Panc1 (cell line): ENCODE measurements at regions not wholly inside any gene's neighbourhood (a gene's known extent, or its start where the extent isn't known, plus 50 kb on each side); places are given as distances from the start of the nearest gene placed in this dataset.

ENCODE experiments used
- ATAC-seq: fragments of 200-7000 bp; cut with Tn5 transposase; 2 replicates; pipeline ENCODE4 v1.9.1; 2020; ENCODE audit warnings: mild to moderate bottlenecking, moderate library complexity
- BruUV-seq: library from RNA; stranded (reverse); fragments of 400-500 nt; replicated peaks from 2 replicates; lab custom pipeline; 2021; lab: Mats Ljungman, UMichigan
- CTCF ChIA-PET: fragments of 300-600 bp; sonication (Branson Sonifier 250); formaldehyde crosslinking; loops from one replicate; lab custom pipeline; 2022; ENCODE audit warnings: antibody characterized with exemption; lab: Charles Lee
- POLR2A ChIA-PET: fragments of 300-600 bp; sonication (Branson Sonifier 250); formaldehyde crosslinking; loops from one replicate; lab custom pipeline; 2022; ENCODE audit warnings: antibody characterized with exemption; lab: Charles Lee
- DNase-seq: peaks from one replicate; pipeline ENCODE4 v3.0.0-alpha.2; 2010; ENCODE audit warnings: low read depth, low spot score
- H3K27ac ChIP-seq: 2 replicates; pipeline ENCODE4 v1.5.1; 2011; ENCODE audit warnings: mild to moderate bottlenecking, low read length, inconsistent platforms
- H3K27me3 ChIP-seq: fragments of 200-500 bp; sonication (Bioruptor generic); 2 replicates; pipeline ENCODE4 v1.6.0; 2014; ENCODE audit warnings: low read length, inconsistent platforms; ENCODE audit not compliant: control insufficient read depth, insufficient read depth
- H3K36me3 ChIP-seq: fragments of 200-500 bp; sonication (Bioruptor generic); 2 replicates; pipeline ENCODE4 v1.5.1; 2014; ENCODE audit warnings: inconsistent platforms, mild to moderate bottlenecking, low read length, moderate library complexity; ENCODE audit not compliant: control insufficient read depth, insufficient read depth
- H3K4me1 ChIP-seq: 2 replicates; pipeline ENCODE4 v1.5.1; 2011; ENCODE audit warnings: inconsistent platforms, mild to moderate bottlenecking, low read length, moderate library complexity; ENCODE audit not compliant: control insufficient read depth, insufficient read depth
- H3K4me3 ChIP-seq, 2 experiments: 2 replicates each; pipeline ENCODE4 v1.5.1; 2011 to 2012; ENCODE audit warnings: low read depth in 2 of 2, low read length in 2 of 2, mild to moderate bottlenecking in 2 of 2, inconsistent platforms in 1 of 2, moderate library complexity in 1 of 2
- H3K9me3 ChIP-seq: fragments of 200-500 bp; sonication (Bioruptor generic); 2 replicates; pipeline ENCODE4 v1.5.1; 2014; ENCODE audit warnings: low read depth, mild to moderate bottlenecking, inconsistent platforms, low read length, moderate library complexity; ENCODE audit not compliant: control insufficient read depth, insufficient read depth
- POLR2AphosphoS5 ChIP-seq: IDR thresholded peaks from 2 replicates; pipeline ENCODE4 v1.6.1; 2012; ENCODE audit warnings: mild to moderate bottlenecking, low read depth, low read length, moderate library complexity
- SIN3A ChIP-seq: IDR thresholded peaks from 2 replicates; pipeline ENCODE4 v1.6.1; 2012; ENCODE audit warnings: low read depth, mild to moderate bottlenecking, low read length, moderate library complexity, borderline replicate concordance; ENCODE audit not compliant: insufficient read depth
- TCF7L2 ChIP-seq: IDR thresholded peaks from 2 replicates; pipeline ENCODE4 v1.6.1; 2011; ENCODE audit warnings: mild to moderate bottlenecking, low read depth, low read length, inconsistent platforms
- in situ Hi-C: cut with HindIII; loops from 2 replicates; pipeline ENCODE4 v1.10.0; 2016; ENCODE audit warnings: low sequenced_read_pairs, low pct_unique_long_range_greater_than_20kb
- intact Hi-C: fragments of 100-400 bp; cut with micrococcal nuclease; formaldehyde crosslinking; loops from one replicate; pipeline ENCODE4 v1.10.0; 2022; ENCODE audit not compliant: unreplicated experiment
- TF ChIP-seq, protein P1 (sequence below), 2 experiments: IDR thresholded peaks; 2 replicates each; pipeline ENCODE4 v1.6.1; 2011 to 2012; ENCODE audit warnings: low read depth in 2 of 2, control low read depth in 1 of 2, low read length in 1 of 2, mild to moderate bottlenecking in 1 of 2, moderate library complexity in 1 of 2; ENCODE audit not compliant: insufficient read depth in 1 of 2
- TF ChIP-seq, protein P2 (sequence below): fragments of 450-650 bp; IDR thresholded peaks from 2 replicates; pipeline ENCODE4 v1.5.1; 2017; ENCODE audit warnings: mild to moderate bottlenecking

DNA sequence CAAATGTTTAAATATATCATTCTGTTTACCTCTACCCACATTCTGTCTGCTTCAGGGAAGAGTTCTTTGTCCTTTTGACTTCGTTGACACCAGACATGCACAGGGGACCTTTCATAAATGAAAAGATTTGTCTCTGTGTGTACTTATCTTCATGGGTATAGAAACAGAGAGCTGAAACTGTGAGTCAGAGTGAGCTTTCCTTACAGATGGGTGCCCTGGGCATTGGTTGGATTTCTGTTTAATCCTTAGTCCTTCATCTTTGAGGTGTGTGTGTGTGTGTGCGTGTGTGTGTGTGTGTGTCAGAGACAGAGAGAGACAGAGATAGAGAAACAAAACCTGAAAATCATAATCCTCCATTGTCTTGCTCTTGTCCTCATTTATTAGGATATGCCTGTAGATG lies 517.4 kb downstream of the TUSC7 start:
- H3K4me1 ChIP-seq: no peaks in the 10 kb centered on the region
- BruUV-seq: no TSS peak
- no peak for ATAC-seq
- in situ Hi-C loops (no loop called here), intact Hi-C loops (no loop called here)
- POLR2A ChIA-PET: no interaction called here
- H3K9me3 ChIP-seq: no peaks in the 10 kb centered on the region
- no peaks in the 10 kb centered on the region for H3K36me3 ChIP-seq
- DNase-seq: no peak
- CTCF ChIA-PET: no interaction called here
- H3K27ac ChIP-seq: no peak overlapping the region
- no peak overlapping the region for H3K4me3 ChIP-seq
- TF ChIP-seq, protein P1, sequence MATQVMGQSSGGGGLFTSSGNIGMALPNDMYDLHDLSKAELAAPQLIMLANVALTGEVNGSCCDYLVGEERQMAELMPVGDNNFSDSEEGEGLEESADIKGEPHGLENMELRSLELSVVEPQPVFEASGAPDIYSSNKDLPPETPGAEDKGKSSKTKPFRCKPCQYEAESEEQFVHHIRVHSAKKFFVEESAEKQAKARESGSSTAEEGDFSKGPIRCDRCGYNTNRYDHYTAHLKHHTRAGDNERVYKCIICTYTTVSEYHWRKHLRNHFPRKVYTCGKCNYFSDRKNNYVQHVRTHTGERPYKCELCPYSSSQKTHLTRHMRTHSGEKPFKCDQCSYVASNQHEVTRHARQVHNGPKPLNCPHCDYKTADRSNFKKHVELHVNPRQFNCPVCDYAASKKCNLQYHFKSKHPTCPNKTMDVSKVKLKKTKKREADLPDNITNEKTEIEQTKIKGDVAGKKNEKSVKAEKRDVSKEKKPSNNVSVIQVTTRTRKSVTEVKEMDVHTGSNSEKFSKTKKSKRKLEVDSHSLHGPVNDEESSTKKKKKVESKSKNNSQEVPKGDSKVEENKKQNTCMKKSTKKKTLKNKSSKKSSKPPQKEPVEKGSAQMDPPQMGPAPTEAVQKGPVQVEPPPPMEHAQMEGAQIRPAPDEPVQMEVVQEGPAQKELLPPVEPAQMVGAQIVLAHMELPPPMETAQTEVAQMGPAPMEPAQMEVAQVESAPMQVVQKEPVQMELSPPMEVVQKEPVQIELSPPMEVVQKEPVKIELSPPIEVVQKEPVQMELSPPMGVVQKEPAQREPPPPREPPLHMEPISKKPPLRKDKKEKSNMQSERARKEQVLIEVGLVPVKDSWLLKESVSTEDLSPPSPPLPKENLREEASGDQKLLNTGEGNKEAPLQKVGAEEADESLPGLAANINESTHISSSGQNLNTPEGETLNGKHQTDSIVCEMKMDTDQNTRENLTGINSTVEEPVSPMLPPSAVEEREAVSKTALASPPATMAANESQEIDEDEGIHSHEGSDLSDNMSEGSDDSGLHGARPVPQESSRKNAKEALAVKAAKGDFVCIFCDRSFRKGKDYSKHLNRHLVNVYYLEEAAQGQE (IDR thresholded peaks at IDR 0.05; ENCODE audit: insufficient read depth in 1 of 2, low read depth in 2 of 2, low read length in 1 of 2): no peak
- TF ChIP-seq POLR2AphosphoS5 (no peak), SIN3A (no peak), TCF7L2 (no peak)
- TF ChIP-seq, protein P2, sequence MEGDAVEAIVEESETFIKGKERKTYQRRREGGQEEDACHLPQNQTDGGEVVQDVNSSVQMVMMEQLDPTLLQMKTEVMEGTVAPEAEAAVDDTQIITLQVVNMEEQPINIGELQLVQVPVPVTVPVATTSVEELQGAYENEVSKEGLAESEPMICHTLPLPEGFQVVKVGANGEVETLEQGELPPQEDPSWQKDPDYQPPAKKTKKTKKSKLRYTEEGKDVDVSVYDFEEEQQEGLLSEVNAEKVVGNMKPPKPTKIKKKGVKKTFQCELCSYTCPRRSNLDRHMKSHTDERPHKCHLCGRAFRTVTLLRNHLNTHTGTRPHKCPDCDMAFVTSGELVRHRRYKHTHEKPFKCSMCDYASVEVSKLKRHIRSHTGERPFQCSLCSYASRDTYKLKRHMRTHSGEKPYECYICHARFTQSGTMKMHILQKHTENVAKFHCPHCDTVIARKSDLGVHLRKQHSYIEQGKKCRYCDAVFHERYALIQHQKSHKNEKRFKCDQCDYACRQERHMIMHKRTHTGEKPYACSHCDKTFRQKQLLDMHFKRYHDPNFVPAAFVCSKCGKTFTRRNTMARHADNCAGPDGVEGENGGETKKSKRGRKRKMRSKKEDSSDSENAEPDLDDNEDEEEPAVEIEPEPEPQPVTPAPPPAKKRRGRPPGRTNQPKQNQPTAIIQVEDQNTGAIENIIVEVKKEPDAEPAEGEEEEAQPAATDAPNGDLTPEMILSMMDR: no peak
- H3K27me3 ChIP-seq: no peaks in the 10 kb centered on the region

DNA sequence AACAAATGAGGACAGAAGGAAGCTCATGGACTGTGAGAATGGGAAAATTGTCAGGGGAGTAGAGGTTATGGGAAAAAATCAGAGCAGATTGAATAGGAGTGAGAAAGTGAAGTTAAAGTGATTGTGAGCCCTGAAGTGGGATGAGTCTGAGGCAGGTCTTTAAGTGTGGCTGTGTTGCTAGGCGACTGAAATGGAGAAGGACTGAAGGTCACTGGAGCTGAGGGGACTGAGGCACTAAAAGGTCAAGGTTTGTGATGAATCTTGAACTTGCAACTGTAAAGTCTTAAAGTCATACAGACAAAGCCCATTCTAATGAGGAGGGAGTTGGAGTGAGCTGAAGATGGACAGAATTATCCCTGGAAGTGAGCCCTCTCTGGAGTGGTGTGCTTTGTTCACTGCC lies 518.9 kb downstream of the TUSC7 start:
- ChIA-PET POLR2A (no interaction called here), CTCF (no interaction called here)
- in situ Hi-C loops: no loop called here
- Histone ChIP-seq H3K27me3 (no peaks in the 10 kb centered on the region), H3K4me1 (no peaks in the 10 kb centered on the region), H3K36me3 (no peaks in the 10 kb centered on the region), H3K27ac (no peak overlapping the region), H3K4me3 (no peak overlapping the region), H3K9me3 (no peaks in the 10 kb centered on the region)
- no TSS peak for BruUV-seq
- no peak for ATAC-seq
- DNase-seq: no peak
- intact Hi-C loops: no loop called here
- no peak for TF ChIP-seq SIN3A
- no peak for TF ChIP-seq POLR2AphosphoS5
- TF ChIP-seq, protein P2: no peak
- TF ChIP-seq TCF7L2: no peak
- TF ChIP-seq, protein P1 (IDR thresholded peaks at IDR 0.05; ENCODE audit: insufficient read depth in 1 of 2, low read depth in 2 of 2, low read length in 1 of 2): no peak
